SK-N-SH (cell line): ENCODE measurements at regions not wholly inside any gene's neighbourhood (a gene's known extent, or its start where the extent isn't known, plus 50 kb on each side); places are given as distances from the start of the nearest gene placed in this dataset.
"Not testable (repeated sequence)": the region's sequence is repeated elsewhere in the genome, so short reads cannot be mapped to it uniquely, and the experiment has no call there.

Source experiments
- CTCF ChIA-PET: fragments of 300-600, 350-600 bp; formaldehyde crosslinking; extraction: SDS; loops from one replicate; lab custom pipeline; 2021; lab: Yijun Ruan, JAX
- POLR2A ChIA-PET: fragments of 350-600 bp; sonication (Branson Sonifier 250); formaldehyde crosslinking; extraction: SDS; loops from one replicate; lab custom pipeline; 2020; ENCODE audit warnings: antibody characterized with exemption, inconsistent platforms; lab: Yijun Ruan, JAX
- DNase-seq: peaks from one replicate; pipeline ENCODE4 v3.0.0; 2012
- H2AFZ ChIP-seq: fragments of 200-600 bp; sonication (generic); 2 replicates; pipeline ENCODE4 v1.8.1; 2016; ENCODE audit warnings: antibody characterized with exemption, mild to moderate bottlenecking, low read depth
- H3F3A ChIP-seq: fragments of 200-600 bp; sonication (generic); replicated peaks from 2 replicates; pipeline ENCODE3; 2016; ENCODE audit warnings: antibody characterized with exemption, mild to moderate bottlenecking; ENCODE audit not compliant: insufficient read depth
- H3K27ac ChIP-seq, 2 experiments: fragments of 200-500 bp in 1 of 2; fragments of 200-600 bp in 1 of 2; sonication (Bioruptor generic) in 1 of 2; sonication (generic), shearing (Covaris generic) in 1 of 2; 2 replicates each; pipeline versions ENCODE4 v1.5.1 to v1.6.1; 2014 to 2016; ENCODE audit warnings: low read depth in 2 of 2, inconsistent platforms in 1 of 2, low read length in 1 of 2, mild to moderate bottlenecking in 1 of 2, mixed read lengths in 1 of 2
- H3K27me3 ChIP-seq: fragments of 200-600 bp; sonication (generic), shearing (Covaris generic); 2 replicates; pipeline ENCODE4 v1.6.1; 2016; ENCODE audit warnings: mixed run types; ENCODE audit not compliant: insufficient read depth
- H3K36me3 ChIP-seq, 2 experiments: fragments of 200-500 bp in 1 of 2; fragments of 200-600 bp in 1 of 2; sonication (Bioruptor generic) in 1 of 2; sonication (generic) in 1 of 2; replicated peaks in 1 of 2; 2 replicates each; pipeline versions ENCODE3 to v1.5.1; 2014 to 2016; ENCODE audit warnings: low read length in 1 of 2, mild to moderate bottlenecking in 1 of 2; ENCODE audit not compliant: insufficient read depth in 2 of 2, control insufficient read depth in 1 of 2
- H3K4me1 ChIP-seq, 2 experiments: fragments of 200-500 bp in 1 of 2; fragments of 200-600 bp in 1 of 2; sonication (Bioruptor generic) in 1 of 2; sonication (generic), shearing (Covaris generic) in 1 of 2; 2 replicates each; pipeline versions ENCODE4 v1.5.1 to v1.6.1; 2014 to 2016; ENCODE audit warnings: low read depth in 1 of 2, low read length in 1 of 2, mixed run types in 1 of 2; ENCODE audit not compliant: insufficient read depth in 2 of 2, control insufficient read depth in 1 of 2
- H3K4me2 ChIP-seq: fragments of 200-600 bp; sonication (generic), shearing (Covaris generic); 2 replicates; pipeline ENCODE4 v1.6.1; 2017; ENCODE audit warnings: mixed run types
- H3K4me3 ChIP-seq, 2 experiments: fragments of 200-500 bp in 1 of 2; fragments of 200-600 bp in 1 of 2; sonication (Bioruptor generic) in 1 of 2; sonication (generic), shearing (Covaris generic) in 1 of 2; 2 replicates each; pipeline versions ENCODE4 v1.5.1 to v1.8.1; 2014 to 2016; ENCODE audit warnings: low read depth in 2 of 2, inconsistent platforms in 1 of 2, low read length in 1 of 2, mild to moderate bottlenecking in 1 of 2, mixed read lengths in 1 of 2, moderate library complexity in 1 of 2
- H3K79me2 ChIP-seq: fragments of 200-600 bp; sonication (generic); 2 replicates; pipeline ENCODE4 v1.8.1; 2017; ENCODE audit warnings: mild to moderate bottlenecking; ENCODE audit not compliant: insufficient read depth
- H3K9ac ChIP-seq: fragments of 200-600 bp; sonication (generic); 2 replicates; pipeline ENCODE4 v1.6.1; 2017; ENCODE audit warnings: mixed run types
- H3K9me2 ChIP-seq: fragments of 200-600 bp; sonication (generic); 2 replicates; pipeline ENCODE4 v1.6.1; 2017; ENCODE audit warnings: mixed run types
- H3K9me3 ChIP-seq: fragments of 200-600 bp; sonication (generic); 2 replicates; pipeline ENCODE4 v1.6.1; 2017; ENCODE audit warnings: mixed run types, mild to moderate bottlenecking, moderate library complexity
- H4K20me1 ChIP-seq: fragments of 200-600 bp; sonication (generic); 2 replicates; pipeline ENCODE4 v1.6.1; 2017; ENCODE audit warnings: mild to moderate bottlenecking, mixed run types; ENCODE audit not compliant: insufficient read depth
- ELF1 ChIP-seq: IDR thresholded peaks from 2 replicates; pipeline ENCODE4 v1.4.0; 2012
- EP300 ChIP-seq, 2 experiments: IDR thresholded peaks; 2 replicates each; pipeline versions ENCODE4 v1.4.0 to v1.6.1; 2012; ENCODE audit warnings: borderline replicate concordance in 1 of 2, low read depth in 1 of 2, low read length in 1 of 2
- EZH2phosphoT487 ChIP-seq: fragments of 200-600 bp; sonication (generic); IDR thresholded peaks from 2 replicates; pipeline ENCODE4 v1.6.1; 2017; ENCODE audit warnings: low read depth, mixed run types, mild to moderate bottlenecking, antibody characterized with exemption, moderate library complexity, borderline replicate concordance
- FOXJ3 ChIP-seq: sonication (generic); formaldehyde crosslinking; IDR thresholded peaks from 2 replicates; pipeline ENCODE4 v1.5.1; 2020; ENCODE audit warnings: mild to moderate bottlenecking, missing genetic modification reagents
- GABPA ChIP-seq: IDR thresholded peaks from 2 replicates; pipeline ENCODE4 v1.4.0; 2012; ENCODE audit warnings: low read depth, mild to moderate bottlenecking
- JUND ChIP-seq: IDR thresholded peaks from 2 replicates; pipeline ENCODE4 v1.4.0; 2012
- POLR2AphosphoS5 ChIP-seq: IDR thresholded peaks from 2 replicates; pipeline ENCODE4 v1.6.1; 2012; ENCODE audit warnings: low read depth, low read length
- RAD21 ChIP-seq: IDR thresholded peaks from 2 replicates; pipeline ENCODE4 v1.6.1; 2012; ENCODE audit warnings: mild to moderate bottlenecking, low read length
- RFX5 ChIP-seq: IDR thresholded peaks from 2 replicates; pipeline ENCODE4 v1.6.1; 2012; ENCODE audit warnings: mild to moderate bottlenecking, improper control_type of control experiment, low read length
- SMC3 ChIP-seq: IDR thresholded peaks from 2 replicates; pipeline ENCODE4 v1.6.1; 2012; ENCODE audit warnings: low read depth, low read length, improper control_type of control experiment
- TEAD4 ChIP-seq: IDR thresholded peaks from 2 replicates; pipeline ENCODE4 v1.4.0; 2012; ENCODE audit warnings: mild to moderate bottlenecking, borderline replicate concordance; ENCODE audit not compliant: insufficient read depth
- USF2 ChIP-seq: fragments of 150-350 bp; IDR thresholded peaks from 2 replicates; pipeline ENCODE4 v1.6.1; 2017; ENCODE audit warnings: antibody characterized with exemption, low read length, low read depth, borderline replicate concordance
- YY1 ChIP-seq: IDR thresholded peaks from 2 replicates; pipeline ENCODE4 v1.4.0; 2012; ENCODE audit warnings: low read depth, mild to moderate bottlenecking
- WGBS: methylation state at CpG from one replicate; pipeline ENCODE4 v1.1.6; 2017; ENCODE audit warnings: low lambda C conversion rate; 5-methylcytosine and 5-hydroxymethylcytosine counted together
- TF ChIP-seq, protein P1 (sequence below): IDR thresholded peaks from 2 replicates; pipeline ENCODE4 v1.4.0; 2012; ENCODE audit warnings: low read depth
- TF ChIP-seq, protein P2 (sequence below): fragments of 150-350 bp; IDR thresholded peaks from 2 replicates; pipeline ENCODE4 v1.6.1; 2016; ENCODE audit warnings: mild to moderate bottlenecking, low read depth, low read length
- TF ChIP-seq, protein P3 (sequence below): IDR thresholded peaks from 2 replicates; pipeline ENCODE4; 2012

DNA sequence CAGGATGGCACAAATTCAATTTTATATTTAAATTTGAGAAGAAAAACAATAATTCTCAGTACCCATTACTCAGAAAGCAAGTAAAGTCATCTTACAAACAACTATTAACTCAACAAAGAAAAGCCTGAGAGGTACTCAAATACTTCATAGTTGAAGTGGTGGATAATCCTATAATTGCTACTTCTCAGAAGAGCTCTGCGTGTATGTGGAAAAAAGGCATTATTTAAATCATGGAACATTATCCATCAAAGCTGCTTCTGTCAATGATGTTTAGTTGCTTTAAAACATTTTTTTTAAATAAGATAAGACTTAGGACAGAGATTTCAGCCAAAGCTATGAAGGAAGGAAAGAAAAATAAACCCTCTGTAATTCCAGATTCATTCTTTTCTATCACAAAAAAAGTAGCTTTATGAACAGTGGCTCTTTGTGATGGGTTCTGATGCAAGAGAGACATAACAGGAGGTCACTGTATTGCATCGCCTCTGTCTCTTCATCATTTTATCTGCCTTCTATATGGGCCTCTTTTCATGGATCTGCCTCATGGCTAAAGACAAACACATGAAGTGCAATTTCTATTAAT, 367.9 kb upstream of the SLC35B3 start:
- no peak overlapping the region for H3K9ac ChIP-seq
- H3F3A ChIP-seq: no peaks in the 10 kb centered on the region
- H3K36me3 ChIP-seq: no peaks in the 10 kb centered on the region
- H4K20me1 ChIP-seq: no peaks in the 10 kb centered on the region
- H3K9me2 ChIP-seq: no peaks in the 10 kb centered on the region
- ChIA-PET CTCF (no interaction called here), POLR2A (no interaction called here)
- 16% methylated on average over 2 of the region's 2 CpGs for WGBS
- no peaks in the 10 kb centered on the region for H3K4me1 ChIP-seq
- no peak overlapping the region for H3K27ac ChIP-seq
- H3K79me2 ChIP-seq: no peaks in the 10 kb centered on the region
- no peaks in the 10 kb centered on the region for H3K27me3 ChIP-seq
- H2AFZ ChIP-seq: no peak overlapping the region
- H3K9me3 ChIP-seq: no peaks in the 10 kb centered on the region
- no peak overlapping the region for H3K4me3 ChIP-seq
- no peak for DNase-seq
- no peak for TF ChIP-seq YY1
- no peak for TF ChIP-seq SMC3
- no peak for TF ChIP-seq RFX5
- TF ChIP-seq EP300 (IDR thresholded peaks at IDR 0.05; ENCODE audit: borderline replicate concordance in 1 of 2, low read depth in 1 of 2, low read length in 1 of 2): no peak
- TF ChIP-seq, protein P1, sequence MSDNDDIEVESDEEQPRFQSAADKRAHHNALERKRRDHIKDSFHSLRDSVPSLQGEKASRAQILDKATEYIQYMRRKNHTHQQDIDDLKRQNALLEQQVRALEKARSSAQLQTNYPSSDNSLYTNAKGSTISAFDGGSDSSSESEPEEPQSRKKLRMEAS: no peak
- TF ChIP-seq TEAD4: no peak
- TF ChIP-seq EZH2phosphoT487: no peak
- TF ChIP-seq, protein P2, sequence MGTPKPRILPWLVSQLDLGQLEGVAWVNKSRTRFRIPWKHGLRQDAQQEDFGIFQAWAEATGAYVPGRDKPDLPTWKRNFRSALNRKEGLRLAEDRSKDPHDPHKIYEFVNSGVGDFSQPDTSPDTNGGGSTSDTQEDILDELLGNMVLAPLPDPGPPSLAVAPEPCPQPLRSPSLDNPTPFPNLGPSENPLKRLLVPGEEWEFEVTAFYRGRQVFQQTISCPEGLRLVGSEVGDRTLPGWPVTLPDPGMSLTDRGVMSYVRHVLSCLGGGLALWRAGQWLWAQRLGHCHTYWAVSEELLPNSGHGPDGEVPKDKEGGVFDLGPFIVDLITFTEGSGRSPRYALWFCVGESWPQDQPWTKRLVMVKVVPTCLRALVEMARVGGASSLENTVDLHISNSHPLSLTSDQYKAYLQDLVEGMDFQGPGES: no peak
- no peak for TF ChIP-seq RAD21
- TF ChIP-seq GABPA: no peak
- TF ChIP-seq POLR2AphosphoS5: no peak
- TF ChIP-seq USF2: no peak
- no peak for TF ChIP-seq ELF1
- TF ChIP-seq FOXJ3 (CRISPR knock-in tag): no peak
- TF ChIP-seq, protein P3, sequence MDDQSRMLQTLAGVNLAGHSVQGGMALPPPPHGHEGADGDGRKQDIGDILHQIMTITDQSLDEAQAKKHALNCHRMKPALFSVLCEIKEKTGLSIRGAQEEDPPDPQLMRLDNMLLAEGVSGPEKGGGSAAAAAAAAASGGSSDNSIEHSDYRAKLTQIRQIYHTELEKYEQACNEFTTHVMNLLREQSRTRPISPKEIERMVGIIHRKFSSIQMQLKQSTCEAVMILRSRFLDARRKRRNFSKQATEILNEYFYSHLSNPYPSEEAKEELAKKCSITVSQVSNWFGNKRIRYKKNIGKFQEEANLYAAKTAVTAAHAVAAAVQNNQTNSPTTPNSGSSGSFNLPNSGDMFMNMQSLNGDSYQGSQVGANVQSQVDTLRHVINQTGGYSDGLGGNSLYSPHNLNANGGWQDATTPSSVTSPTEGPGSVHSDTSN: no peak
- TF ChIP-seq JUND: no peak
- no peak overlapping the region for H3K4me2 ChIP-seq

- 8% methylated on average over 4 of the region's 4 CpGs for WGBS
- H3K4me1 ChIP-seq, POLR2A ChIA-PET, H3K9ac ChIP-seq, H3K9me2 ChIP-seq, DNase-seq, H3K4me3 ChIP-seq, H4K20me1 ChIP-seq, H3K36me3 ChIP-seq, H3K9me3 ChIP-seq, H3K27me3 ChIP-seq, H2AFZ ChIP-seq, H3F3A ChIP-seq, H3K4me2 ChIP-seq, H3K79me2 ChIP-seq, H3K27ac ChIP-seq, CTCF ChIA-PET: not testable (repeated sequence)
Measured at GRCh38 chr6:8802397-8802796, 367.1 kb upstream of the SLC35B3 start.
